GM12878 (cell line): ENCODE measurements at regions not wholly inside any gene's neighbourhood (a gene's known extent, or its start where the extent isn't known, plus 50 kb on each side); places are given as distances from the start of the nearest gene placed in this dataset.

Experiments used
- CHD1 ChIP-seq: IDR thresholded peaks from 2 replicates; pipeline ENCODE4 v1.6.1; 2012; ENCODE audit warnings: low read depth, low read length, improper control_type of control experiment
- CTCF ChIP-seq, 3 experiments: IDR thresholded peaks in 2 of 3; conservative IDR thresholded peaks in 1 of 3; 2 replicates each; pipeline ENCODE4 v1.5.1; 2011; ENCODE audit warnings: low read depth in 3 of 3, low read length in 3 of 3, mild to moderate bottlenecking in 3 of 3, control low read depth in 2 of 3, moderate library complexity in 2 of 3, inconsistent platforms in 1 of 3, mixed read lengths in 1 of 3; ENCODE audit not compliant: control insufficient read depth in 2 of 3, insufficient read depth in 1 of 3; ENCODE audit errors: extremely low read depth in 1 of 3
- EP300 ChIP-seq, 2 experiments: fragments of 150-350 bp in 1 of 2; IDR thresholded peaks; 2 replicates each; pipeline ENCODE4 v1.6.1; 2011 to 2012; ENCODE audit warnings: low read depth in 2 of 2, low read length in 2 of 2, borderline replicate concordance in 1 of 2, improper control_type of control experiment in 1 of 2, inconsistent platforms in 1 of 2; ENCODE audit not compliant: control insufficient read depth in 1 of 2
- FOS ChIP-seq: IDR thresholded peaks from 3 replicates; pipeline ENCODE4 v1.6.1; 2011; ENCODE audit warnings: borderline replicate concordance; ENCODE audit not compliant: insufficient read length; ENCODE audit errors: extremely low read depth
- FOXK2 ChIP-seq: fragments of 450-650 bp; IDR thresholded peaks from 2 replicates; pipeline ENCODE4 v1.6.1; 2017; ENCODE audit warnings: mild to moderate bottlenecking, moderate library complexity
- JUND ChIP-seq: IDR thresholded peaks from 2 replicates; pipeline ENCODE4 v1.6.1; 2012; ENCODE audit warnings: low read depth, mild to moderate bottlenecking, low read length, improper control_type of control experiment, moderate library complexity
- MYC ChIP-seq: IDR thresholded peaks from 2 replicates; pipeline ENCODE4 v1.6.1; 2011; ENCODE audit warnings: mild to moderate bottlenecking, low read length, moderate library complexity, inconsistent platforms; ENCODE audit not compliant: insufficient read depth, insufficient replicate concordance, insufficient read length, severe bottlenecking
- POLR2A ChIP-seq: IDR thresholded peaks from 2 replicates; pipeline ENCODE4 v1.6.1; 2011; ENCODE audit warnings: low read depth, mild to moderate bottlenecking, low read length
- REST ChIP-seq: IDR thresholded peaks from 2 replicates; pipeline ENCODE4 v1.6.1; 2012; ENCODE audit warnings: mild to moderate bottlenecking, low read depth, low read length
- RFX5 ChIP-seq: IDR thresholded peaks from 2 replicates; pipeline ENCODE4 v1.6.1; 2011; ENCODE audit warnings: low read depth, low read length, improper control_type of control experiment
- SPI1 ChIP-seq: IDR thresholded peaks from 2 replicates; pipeline ENCODE4 v1.6.1; 2011; ENCODE audit warnings: low read depth, mild to moderate bottlenecking, low read length, moderate library complexity, borderline replicate concordance; ENCODE audit not compliant: insufficient read depth
- TAF1 ChIP-seq: IDR thresholded peaks from 2 replicates; pipeline ENCODE4 v1.6.1; 2011; ENCODE audit warnings: mild to moderate bottlenecking, low read depth, low read length, borderline replicate concordance
- YY1 ChIP-seq: IDR thresholded peaks from 2 replicates; pipeline ENCODE4 v1.6.1; 2011; ENCODE audit warnings: low read depth, mild to moderate bottlenecking, low read length

- TF ChIP-seq RFX5 (no peak), SPI1 (no peak), REST (no peak), YY1 (no peak), CTCF (IDR thresholded peaks at IDR 0.05 in 2 of 3, conservative IDR thresholded peaks at IDR 0.05 in 1 of 3; ENCODE audit: control insufficient read depth in 2 of 3, extremely low read depth in 1 of 3, insufficient read depth in 1 of 3, low read depth in 3 of 3, low read length in 3 of 3) (no peak), POLR2A (no peak), CHD1 (no peak), MYC (no peak), TAF1 (no peak), FOS (no peak), FOXK2 (no peak), EP300 (IDR thresholded peaks at IDR 0.05; ENCODE audit: borderline replicate concordance in 1 of 2, control insufficient read depth in 1 of 2, low read depth in 2 of 2, low read length in 2 of 2) (no peak), JUND (no peak)
Measured at GRCh38 chr4:155008389-155008788, 200.0 kb upstream of the NPY2R start.
